RKO (cell line): ENCODE measurements at regions not wholly inside any gene's neighbourhood (a gene's known extent, or its start where the extent isn't known, plus 50 kb on each side); places are given as distances from the start of the nearest gene placed in this dataset.

ENCODE experiments used
- DNase-seq: peaks from one replicate; pipeline ENCODE4 v3.0.0-alpha.2; 2016; ENCODE audit warnings: low spot score

- no peak for DNase-seq
Observed at GRCh38 chrX:36927712-36928111, 80.5 kb upstream of the FAM47C start.

GRCh38 chrX:36930491-36930890, 77.7 kb upstream of the FAM47C start:
- no peak for DNase-seq

- DNase-seq, result no peak
Observed at GRCh38 chrX:36947214-36947613, 61.0 kb upstream of the FAM47C start.

- DNase-seq, result no peak
Observed at GRCh38 chrX:36950495-36951253, 57.5 kb upstream of the FAM47C start.

- DNase-seq, result no peak
Observed at GRCh38 chrX:36957425-36958328, 50.5 kb upstream of the FAM47C start.
